ENCODE measurements at regions not wholly inside any gene's neighbourhood (a gene's known extent, or its start where the extent isn't known, plus 50 kb on each side); places are given as distances from the start of the nearest gene placed in this dataset.
"Not testable (repeated sequence)": the region's sequence is repeated elsewhere in the genome, so short reads cannot be mapped to it uniquely, and the experiment has no call there.

DNA sequence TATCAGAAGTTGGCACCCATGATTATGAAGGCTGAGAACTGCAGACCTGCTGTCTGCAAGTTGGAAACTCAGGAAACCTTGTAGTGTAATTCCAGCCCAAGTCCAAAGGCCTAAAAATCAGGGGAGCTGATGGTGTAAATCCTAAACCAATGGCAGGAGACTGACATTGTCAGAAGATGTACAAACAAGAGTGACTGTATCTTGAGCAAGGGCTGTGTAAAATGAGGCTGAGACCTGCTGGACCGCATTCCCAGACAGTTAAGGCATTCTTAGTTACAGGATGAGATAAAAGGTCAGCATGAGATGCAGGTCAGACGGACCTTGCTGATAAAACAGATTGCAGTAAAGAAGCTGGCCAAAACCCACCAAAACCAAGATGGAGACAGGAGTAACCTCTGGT lies 147.7 kb downstream of the COG6 start:
- DNase-seq (ENCODE audit: low read depth in 4 of 4, low spot score in 1 of 4): no peak

DNA sequence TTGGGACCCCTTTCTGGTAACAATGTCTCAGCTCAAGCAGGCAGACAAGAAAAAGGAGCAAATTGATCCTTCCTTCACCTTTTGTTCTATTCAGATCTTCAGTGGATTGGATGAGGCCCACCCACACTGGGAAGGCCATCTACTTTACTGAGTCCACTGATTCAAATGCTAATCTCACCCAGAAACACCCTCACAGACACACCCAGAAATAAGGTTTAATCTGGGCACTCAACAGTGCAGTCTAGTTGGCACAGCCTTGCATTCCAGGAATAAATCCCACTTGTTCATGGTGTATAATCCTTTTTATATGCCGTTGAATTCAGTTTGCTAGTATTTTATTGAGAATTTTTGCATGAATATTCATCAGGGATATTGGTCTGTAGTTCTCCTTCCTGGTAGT lies 148.4 kb downstream of the COG6 start:
- DNase-seq (ENCODE audit: low read depth in 4 of 4, low spot score in 1 of 4): no peak

DNA sequence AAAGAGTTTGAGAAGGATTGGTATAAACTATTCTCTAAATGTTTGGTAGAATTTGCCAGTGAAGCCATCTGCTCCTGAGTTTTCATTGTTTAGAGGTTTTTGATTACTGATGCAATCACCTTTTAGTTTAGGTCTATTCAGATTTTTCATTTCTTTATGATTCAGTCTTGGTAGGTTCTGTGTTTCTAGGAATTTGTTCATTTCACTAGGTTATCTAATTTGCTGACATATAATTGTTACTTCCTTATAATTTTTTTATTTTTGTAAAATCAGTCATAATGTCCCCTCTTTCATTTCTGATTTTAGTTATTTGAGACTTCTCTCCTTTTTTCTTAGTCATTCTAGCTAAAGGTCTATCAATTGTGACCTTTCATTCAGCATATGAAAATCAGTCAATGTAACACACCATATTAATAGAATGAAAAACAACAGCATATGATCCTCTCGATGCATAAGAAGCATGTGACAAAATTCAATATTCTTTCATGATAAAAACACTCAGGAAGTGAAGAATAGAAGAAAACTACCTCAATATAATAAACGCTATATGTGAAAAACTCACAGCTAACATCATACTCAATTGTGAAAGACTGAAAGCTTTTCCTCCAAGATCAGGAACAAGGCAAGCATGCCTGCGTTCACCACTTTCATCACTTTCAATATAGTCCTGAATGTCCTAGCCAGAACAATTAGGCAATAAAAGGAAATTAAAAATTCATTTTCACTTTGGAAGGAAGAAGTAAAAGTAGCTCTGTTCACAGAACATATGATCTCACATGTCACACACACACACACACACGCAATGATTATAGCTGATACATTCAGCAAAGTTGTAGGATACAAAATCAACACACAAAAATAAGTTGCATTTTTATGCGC lies 149.1 kb downstream of the COG6 start:
- no peak for DNase-seq (ENCODE audit: low read depth in 4 of 4, low spot score in 1 of 4)

GRCh38 chr13:39809466-39809865 lies 154.0 kb downstream of the COG6 start:
- no peak for DNase-seq (ENCODE audit: low read depth in 4 of 4, low spot score in 1 of 4)

- no peak for DNase-seq (ENCODE audit: low read depth in 4 of 4, low spot score in 1 of 4)
These were observed 154.8 kb downstream of the COG6 start for GRCh38 chr13:39810091-39810877.

- no peak for DNase-seq (ENCODE audit: low read depth in 4 of 4, low spot score in 1 of 4)
These were observed 155.6 kb downstream of the COG6 start for GRCh38 chr13:39811051-39811450.

GRCh38 chr13:39811696-39812095 lies 156.2 kb downstream of the COG6 start:
- no peak for DNase-seq (ENCODE audit: low read depth in 4 of 4, low spot score in 1 of 4)

DNA sequence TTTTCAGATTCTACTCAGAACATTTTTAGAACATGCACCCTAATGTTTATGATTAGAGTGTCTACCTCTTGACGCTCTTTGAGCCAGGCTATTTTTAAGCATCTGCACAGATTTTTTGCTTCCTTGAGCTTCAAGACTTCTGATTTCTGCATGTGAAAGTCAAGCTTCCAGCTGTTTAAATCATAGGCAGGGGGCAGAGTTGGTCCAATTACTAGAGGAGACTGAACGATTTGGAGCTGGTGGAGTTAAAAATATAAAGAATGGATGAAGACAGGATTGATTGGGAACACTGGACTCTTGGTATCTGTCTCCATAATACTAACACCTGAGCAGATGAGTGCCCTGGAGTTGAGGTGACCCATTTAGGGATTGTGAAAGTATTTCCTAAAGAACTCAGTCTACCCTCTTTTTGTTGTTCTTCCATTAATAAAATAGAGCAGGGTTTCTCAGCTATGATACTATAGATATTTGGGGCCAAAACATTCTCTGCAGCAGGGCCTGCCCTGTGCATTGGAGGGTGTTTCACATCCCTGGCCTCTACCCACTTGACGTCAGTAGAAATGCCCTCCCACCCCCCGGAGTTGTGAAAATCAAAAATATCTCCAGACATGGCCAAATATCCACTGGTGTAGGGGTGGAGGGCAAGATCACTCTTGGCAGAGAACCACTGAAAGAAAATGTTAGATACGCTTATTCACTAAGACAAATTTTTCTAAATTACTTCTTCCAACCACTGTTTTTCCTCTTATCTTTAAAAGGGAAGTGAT lies 160.1 kb downstream of the COG6 start:
- DNase-seq (ENCODE audit: low read depth in 4 of 4, low spot score in 1 of 4): no peak

GRCh38 chr13:39816936-39817335 lies 161.5 kb downstream of the COG6 start:
- no peak for DNase-seq (ENCODE audit: low read depth in 4 of 4, low spot score in 1 of 4)

GRCh38 chr13:39818953-39819352 lies 163.5 kb downstream of the COG6 start:
- no peak for DNase-seq (ENCODE audit: low read depth in 4 of 4, low spot score in 1 of 4)

GRCh38 chr13:39820606-39821005 lies 165.1 kb downstream of the COG6 start:
- DNase-seq (ENCODE audit: low read depth in 4 of 4, low spot score in 1 of 4): no peak

GRCh38 chr13:39821977-39822376 lies 166.5 kb downstream of the COG6 start:
- DNase-seq (ENCODE audit: low read depth in 4 of 4, low spot score in 1 of 4): no peak

DNA sequence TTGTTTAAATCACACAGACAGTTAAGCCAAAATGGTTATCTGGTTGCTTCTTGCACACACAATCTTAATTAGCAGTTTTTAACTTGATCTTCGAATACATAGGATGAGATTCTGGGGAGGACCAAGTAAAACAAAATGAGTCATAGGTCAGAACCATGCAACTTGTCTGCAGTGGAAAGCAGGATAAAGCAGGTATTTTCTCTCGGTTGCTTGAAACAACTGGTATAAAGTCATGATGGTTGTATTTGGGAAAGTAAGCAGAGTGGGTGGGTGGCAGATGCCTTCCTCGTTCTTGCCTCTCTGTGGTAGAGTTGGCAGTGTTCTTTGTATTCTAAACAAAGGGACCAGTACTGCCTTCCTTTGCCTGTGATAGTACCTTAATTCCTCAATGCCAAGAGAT lies 167.0 kb downstream of the COG6 start:
- DNase-seq (ENCODE audit: low read depth in 4 of 4, low spot score in 1 of 4): no peak

- no peak for DNase-seq (ENCODE audit: low read depth in 4 of 4, low spot score in 1 of 4)
These were observed 167.7 kb downstream of the COG6 start for GRCh38 chr13:39823063-39823713.

- DNase-seq (ENCODE audit: low read depth in 4 of 4, low spot score in 1 of 4): no peak
These were observed 170.4 kb downstream of the COG6 start for GRCh38 chr13:39825886-39826285.

DNA sequence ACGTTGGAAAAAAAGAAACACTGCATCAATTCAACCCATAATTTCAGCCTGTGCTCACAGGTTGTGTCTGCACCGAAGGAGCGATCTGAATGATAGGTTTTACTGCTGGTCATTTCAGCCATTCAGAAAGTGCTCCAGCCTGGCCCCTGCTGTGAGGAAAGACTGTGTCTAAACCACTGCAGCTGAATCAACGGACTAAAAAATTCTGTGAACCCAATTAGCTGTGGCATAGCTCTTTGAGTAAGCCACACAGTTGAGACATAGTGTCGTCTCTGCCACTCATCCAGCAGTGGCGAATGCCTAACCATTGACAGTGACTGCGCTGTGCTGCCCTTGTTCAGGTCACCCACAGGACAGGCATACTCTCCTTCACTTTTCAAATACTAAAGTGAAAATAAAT lies 179.8 kb downstream of the COG6 start:
- DNase-seq (ENCODE audit: low read depth in 4 of 4, low spot score in 1 of 4): no peak

DNA sequence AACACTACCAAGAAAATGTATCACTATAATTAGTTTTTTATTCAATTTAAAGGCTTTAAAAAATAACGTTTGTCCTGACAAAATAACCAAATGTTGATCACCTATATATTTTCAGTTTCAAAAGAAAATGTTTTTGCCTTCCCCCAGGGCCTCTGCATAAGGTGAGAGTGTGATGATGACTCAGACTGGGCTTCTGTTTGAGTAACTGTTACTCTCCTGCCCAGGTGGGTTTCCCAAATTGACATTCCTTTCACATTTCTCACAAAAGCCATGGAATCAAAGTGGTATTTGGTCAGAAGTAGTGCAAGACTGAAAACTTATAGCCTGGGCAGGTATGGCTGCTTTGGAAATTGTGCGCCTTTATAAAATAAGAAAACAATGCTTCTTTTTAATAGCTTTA lies 180.6 kb downstream of the COG6 start:
- DNase-seq (ENCODE audit: low read depth in 4 of 4, low spot score in 1 of 4): no peak

GRCh38 chr13:39837866-39838265 lies 182.4 kb downstream of the COG6 start:
- DNase-seq (ENCODE audit: low read depth in 4 of 4, low spot score in 1 of 4): not testable (repeated sequence)

- DNase-seq (ENCODE audit: low read depth in 4 of 4, low spot score in 1 of 4): no peak
These were observed 184.7 kb downstream of the COG6 start for GRCh38 chr13:39840201-39840600.

GRCh38 chr13:39847336-39847735 lies 191.9 kb downstream of the COG6 start:
- DNase-seq (ENCODE audit: low read depth in 4 of 4, low spot score in 1 of 4): no peak

GRCh38 chr13:39855236-39855635 lies 199.8 kb downstream of the COG6 start:
- DNase-seq (ENCODE audit: low read depth in 4 of 4, low spot score in 1 of 4): no peak

Data from stimulated activated CD4-positive, alpha-beta T cell treated with anti-CD3 and anti-CD28 coated beads, Interleukin-1b, Interleukin-23, amount 100 ng/mL, for 24 hours (primary cell).